ENCODE measurements at regions not wholly inside any gene's neighbourhood (a gene's known extent, or its start where the extent isn't known, plus 50 kb on each side); places are given as distances from the start of the nearest gene placed in this dataset.

GRCh38 chr4:81919223-81919622 lies 447.5 kb upstream of the RASGEF1B start:
- Histone ChIP-seq H3K4me2 (ENCODE audit: low read length) (no peak overlapping the region), H3K36me3 (ENCODE audit: insufficient read depth, low read length) (no peaks in the 10 kb centered on the region), H3K4me1 (ENCODE audit: control insufficient read depth, insufficient read depth, low read length) (no peaks in the 10 kb centered on the region), H3K9me3 (replicated peaks; ENCODE audit: low read length) (no peaks in the 10 kb centered on the region), H3K9ac (ENCODE audit: low read depth, low read length) (no peak overlapping the region), H3K4me3 (ENCODE audit: low read length) (no peak overlapping the region), H3K27me3 (ENCODE audit: control insufficient read depth, insufficient read depth, low read length) (no peaks in the 10 kb centered on the region)

GRCh38 chr4:81915430-81915829 lies 443.7 kb upstream of the RASGEF1B start:
- no peak overlapping the region for H3K4me2 ChIP-seq (ENCODE audit: low read length)
- H3K4me3 ChIP-seq (ENCODE audit: low read length), result no peak overlapping the region
- no peaks in the 10 kb centered on the region for H3K9me3 ChIP-seq (replicated peaks; ENCODE audit: low read length)
- no peak overlapping the region for H3K9ac ChIP-seq (ENCODE audit: low read depth, low read length)
- H3K36me3 ChIP-seq (ENCODE audit: insufficient read depth, low read length), result no peaks in the 10 kb centered on the region
- no peaks in the 10 kb centered on the region for H3K27me3 ChIP-seq (ENCODE audit: control insufficient read depth, insufficient read depth, low read length)
- H3K4me1 ChIP-seq (ENCODE audit: control insufficient read depth, insufficient read depth, low read length), result no peaks in the 10 kb centered on the region

- no peaks in the 10 kb centered on the region for H3K4me1 ChIP-seq (ENCODE audit: control insufficient read depth, insufficient read depth, low read length)
- H3K9me3 ChIP-seq (replicated peaks; ENCODE audit: low read length), result no peaks in the 10 kb centered on the region
- H3K36me3 ChIP-seq (ENCODE audit: insufficient read depth, low read length), result no peaks in the 10 kb centered on the region
- H3K27me3 ChIP-seq (ENCODE audit: control insufficient read depth, insufficient read depth, low read length), result no peaks in the 10 kb centered on the region
- H3K4me2 ChIP-seq (ENCODE audit: low read length), result no peak overlapping the region
- H3K9ac ChIP-seq (ENCODE audit: low read depth, low read length), result no peak overlapping the region
- no peak overlapping the region for H3K4me3 ChIP-seq (ENCODE audit: low read length)
Measured at GRCh38 chr4:81914623-81915022, 442.9 kb upstream of the RASGEF1B start.

GRCh38 chr4:81913427-81913879 lies 441.7 kb upstream of the RASGEF1B start:
- no peak overlapping the region for H3K4me3 ChIP-seq (ENCODE audit: low read length)
- H3K27me3 ChIP-seq (ENCODE audit: control insufficient read depth, insufficient read depth, low read length), result no peaks in the 10 kb centered on the region

GRCh38 chr4:81912376-81913030 lies 440.8 kb upstream of the RASGEF1B start:
- no peaks in the 10 kb centered on the region for H3K9me3 ChIP-seq (replicated peaks; ENCODE audit: low read length)
- H3K9ac ChIP-seq (ENCODE audit: low read depth, low read length), result no peak overlapping the region
- no peaks in the 10 kb centered on the region for H3K36me3 ChIP-seq (ENCODE audit: insufficient read depth, low read length)
- no peaks in the 10 kb centered on the region for H3K27me3 ChIP-seq (ENCODE audit: control insufficient read depth, insufficient read depth, low read length)
- H3K4me1 ChIP-seq (ENCODE audit: control insufficient read depth, insufficient read depth, low read length), result no peaks in the 10 kb centered on the region
- no peak overlapping the region for H3K4me3 ChIP-seq (ENCODE audit: low read length)
- no peak overlapping the region for H3K4me2 ChIP-seq (ENCODE audit: low read length)

More at GRCh38 chr4:81913427-81913879, 441.7 kb upstream of the RASGEF1B start:
- no peaks in the 10 kb centered on the region for H3K9me3 ChIP-seq (replicated peaks; ENCODE audit: low read length)
- H3K4me1 ChIP-seq (ENCODE audit: control insufficient read depth, insufficient read depth, low read length), result no peaks in the 10 kb centered on the region
- no peak overlapping the region for H3K9ac ChIP-seq (ENCODE audit: low read depth, low read length)
- H3K4me2 ChIP-seq (ENCODE audit: low read length), result no peak overlapping the region
- no peaks in the 10 kb centered on the region for H3K36me3 ChIP-seq (ENCODE audit: insufficient read depth, low read length)

- Histone ChIP-seq H3K27me3 (ENCODE audit: control insufficient read depth, insufficient read depth, low read length) (no peaks in the 10 kb centered on the region), H3K4me1 (ENCODE audit: control insufficient read depth, insufficient read depth, low read length) (no peaks in the 10 kb centered on the region), H3K4me2 (ENCODE audit: low read length) (no peak overlapping the region), H3K9ac (ENCODE audit: low read depth, low read length) (no peak overlapping the region), H3K9me3 (replicated peaks; ENCODE audit: low read length) (no peaks in the 10 kb centered on the region), H3K4me3 (ENCODE audit: low read length) (no peak overlapping the region), H3K36me3 (ENCODE audit: insufficient read depth, low read length) (no peaks in the 10 kb centered on the region)
Measured at GRCh38 chr4:81906905-81907304, 435.2 kb upstream of the RASGEF1B start.

GRCh38 chr4:81905971-81906370 lies 434.3 kb upstream of the RASGEF1B start:
- Histone ChIP-seq H3K27me3 (ENCODE audit: control insufficient read depth, insufficient read depth, low read length) (no peaks in the 10 kb centered on the region), H3K9ac (ENCODE audit: low read depth, low read length) (no peak overlapping the region), H3K9me3 (replicated peaks; ENCODE audit: low read length) (no peaks in the 10 kb centered on the region), H3K4me1 (ENCODE audit: control insufficient read depth, insufficient read depth, low read length) (no peaks in the 10 kb centered on the region), H3K36me3 (ENCODE audit: insufficient read depth, low read length) (no peaks in the 10 kb centered on the region), H3K4me3 (ENCODE audit: low read length) (no peak overlapping the region), H3K4me2 (ENCODE audit: low read length) (no peak overlapping the region)

GRCh38 chr4:81904121-81904520 lies 432.4 kb upstream of the RASGEF1B start:
- no peaks in the 10 kb centered on the region for H3K27me3 ChIP-seq (ENCODE audit: control insufficient read depth, insufficient read depth, low read length)
- no peaks in the 10 kb centered on the region for H3K36me3 ChIP-seq (ENCODE audit: insufficient read depth, low read length)
- no peak overlapping the region for H3K4me3 ChIP-seq (ENCODE audit: low read length)
- H3K4me2 ChIP-seq (ENCODE audit: low read length), result no peak overlapping the region
- H3K9ac ChIP-seq (ENCODE audit: low read depth, low read length), result no peak overlapping the region
- H3K4me1 ChIP-seq (ENCODE audit: control insufficient read depth, insufficient read depth, low read length), result no peaks in the 10 kb centered on the region
- H3K9me3 ChIP-seq (replicated peaks; ENCODE audit: low read length), result no peaks in the 10 kb centered on the region

- Histone ChIP-seq H3K4me2 (ENCODE audit: low read length) (no peak overlapping the region), H3K9me3 (replicated peaks; ENCODE audit: low read length) (no peaks in the 10 kb centered on the region), H3K4me3 (ENCODE audit: low read length) (no peak overlapping the region), H3K36me3 (ENCODE audit: insufficient read depth, low read length) (no peaks in the 10 kb centered on the region), H3K4me1 (ENCODE audit: control insufficient read depth, insufficient read depth, low read length) (no peaks in the 10 kb centered on the region), H3K9ac (ENCODE audit: low read depth, low read length) (no peak overlapping the region), H3K27me3 (ENCODE audit: control insufficient read depth, insufficient read depth, low read length) (no peaks in the 10 kb centered on the region)
Measured at GRCh38 chr4:81903212-81903611, 431.5 kb upstream of the RASGEF1B start.

GRCh38 chr4:81898862-81899504 lies 427.3 kb upstream of the RASGEF1B start:
- Histone ChIP-seq H3K27me3 (ENCODE audit: control insufficient read depth, insufficient read depth, low read length) (no peaks in the 10 kb centered on the region), H3K4me1 (ENCODE audit: control insufficient read depth, insufficient read depth, low read length) (no peaks in the 10 kb centered on the region), H3K9ac (ENCODE audit: low read depth, low read length) (no peak overlapping the region), H3K9me3 (replicated peaks; ENCODE audit: low read length) (no peaks in the 10 kb centered on the region), H3K36me3 (ENCODE audit: insufficient read depth, low read length) (no peaks in the 10 kb centered on the region), H3K4me2 (ENCODE audit: low read length) (no peak overlapping the region), H3K4me3 (ENCODE audit: low read length) (no peak overlapping the region)

GRCh38 chr4:81896936-81897335 lies 425.2 kb upstream of the RASGEF1B start:
- Histone ChIP-seq H3K4me2 (ENCODE audit: low read length) (no peak overlapping the region), H3K9ac (ENCODE audit: low read depth, low read length) (no peak overlapping the region), H3K9me3 (replicated peaks; ENCODE audit: low read length) (no peaks in the 10 kb centered on the region), H3K36me3 (ENCODE audit: insufficient read depth, low read length) (no peaks in the 10 kb centered on the region), H3K4me1 (ENCODE audit: control insufficient read depth, insufficient read depth, low read length) (no peaks in the 10 kb centered on the region), H3K4me3 (ENCODE audit: low read length) (no peak overlapping the region), H3K27me3 (ENCODE audit: control insufficient read depth, insufficient read depth, low read length) (no peaks in the 10 kb centered on the region)

All from skeletal muscle satellite cell (primary cell).